ENCODE measurements at regions not wholly inside any gene's neighbourhood (a gene's known extent, or its start where the extent isn't known, plus 50 kb on each side); places are given as distances from the start of the nearest gene placed in this dataset.
A peak's percentile ranks its signal among the peaks of the same experiment; 100 is the strongest.

DNA sequence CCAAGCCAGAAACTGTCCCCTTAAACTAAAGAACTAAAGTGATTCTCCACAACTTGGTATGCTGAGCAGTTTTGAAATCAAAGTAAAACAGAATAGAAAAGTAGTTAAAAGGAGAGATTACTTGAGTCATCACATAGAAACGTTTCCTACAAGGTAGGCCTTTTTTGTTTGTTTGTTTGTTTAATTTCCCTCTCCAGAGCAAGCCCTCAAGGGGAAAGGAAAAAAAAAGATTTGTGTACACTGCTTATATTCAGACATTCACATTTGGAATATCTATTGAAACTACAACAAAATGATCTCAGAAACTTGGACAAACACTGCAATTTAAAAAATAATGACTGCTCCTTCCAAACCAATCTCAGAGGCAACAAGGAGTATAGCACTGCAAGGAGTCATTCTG is 304.7 kb upstream of the NREP start:
- peaks cover 0 to 14% (median 0%) of the 10 kb centered on the region in 9 donors for H3K4me1 ChIP-seq
- TF ChIP-seq, protein P1, sequence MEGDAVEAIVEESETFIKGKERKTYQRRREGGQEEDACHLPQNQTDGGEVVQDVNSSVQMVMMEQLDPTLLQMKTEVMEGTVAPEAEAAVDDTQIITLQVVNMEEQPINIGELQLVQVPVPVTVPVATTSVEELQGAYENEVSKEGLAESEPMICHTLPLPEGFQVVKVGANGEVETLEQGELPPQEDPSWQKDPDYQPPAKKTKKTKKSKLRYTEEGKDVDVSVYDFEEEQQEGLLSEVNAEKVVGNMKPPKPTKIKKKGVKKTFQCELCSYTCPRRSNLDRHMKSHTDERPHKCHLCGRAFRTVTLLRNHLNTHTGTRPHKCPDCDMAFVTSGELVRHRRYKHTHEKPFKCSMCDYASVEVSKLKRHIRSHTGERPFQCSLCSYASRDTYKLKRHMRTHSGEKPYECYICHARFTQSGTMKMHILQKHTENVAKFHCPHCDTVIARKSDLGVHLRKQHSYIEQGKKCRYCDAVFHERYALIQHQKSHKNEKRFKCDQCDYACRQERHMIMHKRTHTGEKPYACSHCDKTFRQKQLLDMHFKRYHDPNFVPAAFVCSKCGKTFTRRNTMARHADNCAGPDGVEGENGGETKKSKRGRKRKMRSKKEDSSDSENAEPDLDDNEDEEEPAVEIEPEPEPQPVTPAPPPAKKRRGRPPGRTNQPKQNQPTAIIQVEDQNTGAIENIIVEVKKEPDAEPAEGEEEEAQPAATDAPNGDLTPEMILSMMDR (IDR thresholded peaks at IDR 0.05), result no peak
- H3K27ac ChIP-seq, result no peak overlapping the region
- no peaks in the 10 kb centered on the region for H3K27me3 ChIP-seq
- H3K4me3 ChIP-seq, result no peak overlapping the region
- intact Hi-C loops (cut with DNase I), result no loop called here
- H3K9me3 ChIP-seq, result peaks cover 0 to 3% (median 0%) of the 10 kb centered on the region in 11 donors
- DNase-seq (no peak), ATAC-seq (no peak)
- WGBS, 2 donors, result 40 to 47% methylated on average over 1 of the region's 1 CpG
- no peaks in the 10 kb centered on the region for H3K36me3 ChIP-seq

GRCh38 chr5:112059579-112060135 is 302.7 kb upstream of the NREP start:
- DNase-seq (no peak), ATAC-seq (peak in 2 of 8 donors; percentile 67 to 76)
- Histone ChIP-seq H3K36me3 (no peaks in the 10 kb centered on the region), H3K4me1 (peaks cover 0 to 14% (median 0%) of the 10 kb centered on the region in 9 donors), H3K9me3 (peaks cover 0 to 22% (median 0%) of the 10 kb centered on the region in 11 donors), H3K27me3 (no peaks in the 10 kb centered on the region), H3K4me3 (no peak overlapping the region), H3K27ac (peak overlapping the region in 1 of 10 donors; percentile 56)
- 61 to 66% methylated on average over 3 of the region's 3 CpGs for WGBS, 2 donors
- TF ChIP-seq, protein P1 (IDR thresholded peaks at IDR 0.05), result no peak
- intact Hi-C loops (cut with DNase I), result no loop called here

- TF ChIP-seq, protein P1 (IDR thresholded peaks at IDR 0.05), result no peak
- Histone ChIP-seq H3K27ac (no peak overlapping the region), H3K9me3 (peaks cover 0 to 28% (median 0%) of the 10 kb centered on the region in 11 donors), H3K27me3 (no peaks in the 10 kb centered on the region), H3K36me3 (no peaks in the 10 kb centered on the region), H3K4me1 (no peaks in the 10 kb centered on the region), H3K4me3 (no peak overlapping the region)
- no peak for DNase-seq
- no peak for ATAC-seq
- 80 to 86% methylated on average over 3 of the region's 3 CpGs for WGBS, 2 donors
- intact Hi-C loops (cut with DNase I), result no loop called here
Observed at GRCh38 chr5:112049738-112050137, 292.7 kb upstream of the NREP start.

DNA sequence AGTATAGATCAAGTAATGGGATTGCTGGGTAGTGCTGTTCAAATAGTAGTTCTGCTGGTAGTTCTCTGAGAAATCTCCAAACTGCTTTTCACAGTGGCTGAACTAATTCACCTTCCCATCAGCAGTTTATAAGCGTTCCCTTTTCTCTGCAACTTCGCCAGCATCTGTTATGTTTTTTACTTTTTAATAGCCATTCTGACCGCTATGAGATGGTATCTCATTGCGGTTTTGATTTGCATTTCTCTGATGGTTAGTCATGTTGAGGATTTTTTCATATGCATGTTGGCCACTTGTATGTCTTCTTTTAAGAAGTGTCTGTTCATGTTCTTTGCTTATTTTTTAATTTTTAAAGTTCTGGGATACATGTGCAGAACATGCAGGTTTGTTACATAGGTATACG is 279.2 kb upstream of the NREP start:
- H3K4me1 ChIP-seq, result no peaks in the 10 kb centered on the region
- H3K36me3 ChIP-seq, result no peaks in the 10 kb centered on the region
- H3K27ac ChIP-seq, result no peak overlapping the region
- intact Hi-C loops (cut with DNase I), result no loop called here
- WGBS, 2 donors, result 98 to 99% methylated on average over 5 of the region's 5 CpGs
- H3K27me3 ChIP-seq, result no peaks in the 10 kb centered on the region
- H3K4me3 ChIP-seq, result no peak overlapping the region
- ATAC-seq, result no peak
- TF ChIP-seq, protein P1 (IDR thresholded peaks at IDR 0.05), result no peak
- DNase-seq, result no peak
- H3K9me3 ChIP-seq, result peaks cover 0 to 9% (median 0%) of the 10 kb centered on the region in 11 donors

Measured in heart right ventricle (tissue), 16 donors.